CD14-positive monocyte (primary cell): ENCODE measurements at regions not wholly inside any gene's neighbourhood (a gene's known extent, or its start where the extent isn't known, plus 50 kb on each side); places are given as distances from the start of the nearest gene placed in this dataset.

Experiments used
- DNase-seq, 3 donors: peaks; one replicate each; pipeline ENCODE4 v3.0.0-alpha.2; 2011 to 2022
- H2AFZ ChIP-seq: 2 replicates; pipeline ENCODE4 v1.6.0; 2012; ENCODE audit warnings: mild to moderate bottlenecking, low read depth, low read length, inconsistent platforms; ENCODE audit not compliant: insufficient read depth, poor library complexity, severe bottlenecking
- H3K27ac ChIP-seq, 2 donors: 1 replicate in 1 of 2; 2 replicates in 1 of 2; pipeline ENCODE4 v1.5.1; 2012 to 2013; ENCODE audit warnings: low read length in 2 of 2, control low read depth in 1 of 2, inconsistent platforms in 1 of 2, low read depth in 1 of 2, mild to moderate bottlenecking in 1 of 2
- H3K27me3 ChIP-seq, 2 donors: one replicate each; pipeline versions ENCODE4 v1.6.0 to v1.6.1; 2011 to 2013; ENCODE audit warnings: low read length in 2 of 2; ENCODE audit not compliant: control insufficient read depth in 2 of 2, insufficient read depth in 2 of 2
- H3K36me3 ChIP-seq, 2 donors: replicated peaks in 1 of 2; 1 replicate in 1 of 2; 2 replicates in 1 of 2; pipeline versions ENCODE4 v1.5.1 to v1.6.1; 2012 to 2013; ENCODE audit warnings: low read length in 2 of 2, control low read depth in 1 of 2, inconsistent platforms in 1 of 2, mild to moderate bottlenecking in 1 of 2; ENCODE audit not compliant: insufficient read depth in 2 of 2, control insufficient read depth in 1 of 2
- H3K4me1 ChIP-seq, 2 donors: 1 replicate in 1 of 2; 2 replicates in 1 of 2; pipeline versions ENCODE4 v1.5.1 to v1.6.1; 2012 to 2013; ENCODE audit warnings: low read length in 2 of 2, control low read depth in 1 of 2, inconsistent platforms in 1 of 2, mild to moderate bottlenecking in 1 of 2, moderate library complexity in 1 of 2; ENCODE audit not compliant: insufficient read depth in 2 of 2, control insufficient read depth in 1 of 2
- H3K4me2 ChIP-seq: replicated peaks from 2 replicates; pipeline ENCODE3; 2012; ENCODE audit warnings: low read length, moderate library complexity, mild to moderate bottlenecking; ENCODE audit not compliant: poor library complexity, severe bottlenecking; ENCODE audit errors: extremely low read depth
- H3K4me3 ChIP-seq, 3 experiments: fragments of 200-600 bp in 1 of 3; sonication (generic) in 1 of 3; replicated peaks in 1 of 3; 1 replicate in 2 of 3; 2 replicates in 1 of 3; pipeline ENCODE4 v1.5.1; 2011 to 2013; ENCODE audit warnings: low read length in 3 of 3, mild to moderate bottlenecking in 3 of 3, control low read depth in 2 of 3, low read depth in 2 of 3, inconsistent platforms in 1 of 3, moderate library complexity in 1 of 3
- H3K79me2 ChIP-seq: 2 replicates; pipeline ENCODE4 v1.6.0; 2012; ENCODE audit warnings: mild to moderate bottlenecking, control low read depth, inconsistent platforms, low read length, moderate library complexity; ENCODE audit not compliant: insufficient read depth
- H3K9ac ChIP-seq: 2 replicates; pipeline ENCODE4 v1.6.0; 2017; ENCODE audit warnings: low read length, mild to moderate bottlenecking; ENCODE audit not compliant: insufficient read depth, poor library complexity, severe bottlenecking
- H3K9me3 ChIP-seq, 2 donors: replicated peaks in 1 of 2; 1 replicate in 1 of 2; 2 replicates in 1 of 2; pipeline versions ENCODE4 v1.5.1 to v1.6.1; 2012 to 2013; ENCODE audit warnings: low read length in 2 of 2, control low read depth in 1 of 2; ENCODE audit not compliant: control insufficient read depth in 1 of 2, insufficient read depth in 1 of 2
- H4K20me1 ChIP-seq: 2 replicates; pipeline ENCODE4 v1.6.0; 2012; ENCODE audit warnings: mild to moderate bottlenecking, low read length, control low read depth, moderate library complexity; ENCODE audit not compliant: insufficient read depth
- H3K27ac Mint-ChIP-seq, 7 donors: one replicate each; pipeline ENCODE4 v1.8.0; 2020; ENCODE audit warnings: mild to moderate bottlenecking in 7 of 7, mixed read lengths in 7 of 7, moderate library complexity in 6 of 7, inconsistent platforms in 2 of 7
- H3K27me3 Mint-ChIP-seq, 3 donors: one replicate each; pipeline ENCODE4 v1.8.0; 2021 to 2022; ENCODE audit warnings: low read depth in 3 of 3, mild to moderate bottlenecking in 3 of 3, mixed read lengths in 3 of 3, moderate library complexity in 3 of 3, inconsistent platforms in 1 of 3
- H3K36me3 Mint-ChIP-seq, 2 donors: one replicate each; pipeline ENCODE4 v1.8.0; 2020; ENCODE audit warnings: mixed read lengths in 2 of 2, inconsistent platforms in 1 of 2, mild to moderate bottlenecking in 1 of 2
- H3K4me1 Mint-ChIP-seq: one replicate; pipeline ENCODE4 v1.8.0; 2020; ENCODE audit warnings: mild to moderate bottlenecking, mixed read lengths
- H3K4me3 Mint-ChIP-seq, 2 donors: one replicate each; pipeline ENCODE4 v1.8.0; 2020; ENCODE audit warnings: mild to moderate bottlenecking in 2 of 2, mixed read lengths in 2 of 2, moderate library complexity in 1 of 2
- H3K9me3 Mint-ChIP-seq, 7 donors: one replicate each; pipeline ENCODE4 v1.8.0; 2020 to 2022; ENCODE audit warnings: mixed read lengths in 7 of 7, mild to moderate bottlenecking in 6 of 7, moderate library complexity in 6 of 7, inconsistent platforms in 2 of 7
- WGBS: methylation state at CpG from one replicate; pipeline ENCODE4 v1.1.5; 2013; ENCODE audit warnings: missing lambda C conversion rate; ENCODE audit not compliant: insufficient coverage; 5-methylcytosine and 5-hydroxymethylcytosine counted together
- intact Hi-C, 2 donors: fragments of 100-400 bp; cut with micrococcal nuclease; formaldehyde crosslinking; loops; one replicate each; pipeline versions ENCODE4 v1.15.0 to v1.15.1; 2023
- TF ChIP-seq, protein P1 (sequence below): fragments of 200-600 bp; IDR thresholded peaks from one replicate; pipeline ENCODE4 v1.8.0; 2022; ENCODE audit warnings: antibody characterized with exemption, mild to moderate bottlenecking

DNA sequence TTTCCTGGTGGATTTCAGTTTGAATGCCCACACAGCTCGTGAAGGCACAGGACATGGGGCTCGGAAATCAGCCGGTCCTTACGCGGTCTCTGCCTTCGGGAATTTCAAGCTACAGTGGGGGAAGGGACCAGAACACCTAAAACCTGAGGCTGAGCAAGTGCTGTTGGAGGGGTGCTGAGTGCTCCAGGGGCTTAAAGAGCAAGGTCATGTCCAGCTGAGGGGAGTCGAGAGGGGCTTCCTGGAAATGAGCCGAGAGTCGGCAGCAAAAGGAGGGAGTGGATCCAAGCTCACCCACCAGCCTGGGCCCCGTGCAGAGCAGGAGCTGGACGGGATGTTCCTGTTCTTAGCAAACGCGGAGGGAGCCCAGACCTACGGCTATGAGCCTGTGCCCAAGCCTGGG, 73.2 kb upstream of the RPL38 start:
- 82% methylated on average over 12 of the region's 14 CpGs for WGBS
- peaks cover 0 to 5% (median 1%) of the 10 kb centered on the region in 7 donors for H3K9me3 Mint-ChIP-seq
- Histone ChIP-seq H3K4me2 (no peak overlapping the region), H3K4me3 (no peak overlapping the region), H3K79me2 (no peaks in the 10 kb centered on the region), H3K9me3 (no peaks in the 10 kb centered on the region), H3K27me3 (no peaks in the 10 kb centered on the region), H3K36me3 (no peaks in the 10 kb centered on the region), H3K4me1 (no peaks in the 10 kb centered on the region), H3K9ac (no peak overlapping the region), H2AFZ (no peak overlapping the region), H3K27ac (no peak overlapping the region), H4K20me1 (no peaks in the 10 kb centered on the region)
- intact Hi-C loops, result no loop called here
- no peaks in the 10 kb centered on the region for H3K36me3 Mint-ChIP-seq
- no peak overlapping the region for H3K4me3 Mint-ChIP-seq
- DNase-seq, result no peak
- peaks cover 19 to 29% (median 19%) of the 10 kb centered on the region in 3 donors for H3K27me3 Mint-ChIP-seq
- no peak overlapping the region for H3K27ac Mint-ChIP-seq
- H3K4me1 Mint-ChIP-seq, result no peaks in the 10 kb centered on the region
- TF ChIP-seq, protein P1, sequence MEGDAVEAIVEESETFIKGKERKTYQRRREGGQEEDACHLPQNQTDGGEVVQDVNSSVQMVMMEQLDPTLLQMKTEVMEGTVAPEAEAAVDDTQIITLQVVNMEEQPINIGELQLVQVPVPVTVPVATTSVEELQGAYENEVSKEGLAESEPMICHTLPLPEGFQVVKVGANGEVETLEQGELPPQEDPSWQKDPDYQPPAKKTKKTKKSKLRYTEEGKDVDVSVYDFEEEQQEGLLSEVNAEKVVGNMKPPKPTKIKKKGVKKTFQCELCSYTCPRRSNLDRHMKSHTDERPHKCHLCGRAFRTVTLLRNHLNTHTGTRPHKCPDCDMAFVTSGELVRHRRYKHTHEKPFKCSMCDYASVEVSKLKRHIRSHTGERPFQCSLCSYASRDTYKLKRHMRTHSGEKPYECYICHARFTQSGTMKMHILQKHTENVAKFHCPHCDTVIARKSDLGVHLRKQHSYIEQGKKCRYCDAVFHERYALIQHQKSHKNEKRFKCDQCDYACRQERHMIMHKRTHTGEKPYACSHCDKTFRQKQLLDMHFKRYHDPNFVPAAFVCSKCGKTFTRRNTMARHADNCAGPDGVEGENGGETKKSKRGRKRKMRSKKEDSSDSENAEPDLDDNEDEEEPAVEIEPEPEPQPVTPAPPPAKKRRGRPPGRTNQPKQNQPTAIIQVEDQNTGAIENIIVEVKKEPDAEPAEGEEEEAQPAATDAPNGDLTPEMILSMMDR, result no peak

DNA sequence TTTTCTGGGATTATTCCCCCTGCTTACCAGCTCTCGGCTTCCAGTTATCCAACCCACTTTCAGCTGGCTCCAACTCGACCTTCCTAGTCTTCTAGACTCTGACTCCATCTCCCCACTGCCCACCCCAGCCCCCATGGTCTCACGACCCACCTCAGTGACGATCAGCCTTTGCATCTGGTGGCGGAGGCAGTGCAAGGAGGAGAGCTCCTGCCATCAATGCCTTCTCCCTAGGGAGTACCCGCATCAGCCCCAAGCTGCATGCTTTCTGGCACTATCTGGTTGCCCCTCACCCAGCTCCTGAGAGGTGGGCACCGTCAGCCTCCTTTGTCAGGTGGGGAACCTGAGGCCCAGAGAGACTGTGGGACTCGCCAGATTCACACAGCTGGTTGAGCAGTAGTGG, 72.6 kb upstream of the RPL38 start:
- H3K27ac Mint-ChIP-seq, result no peak overlapping the region
- peaks cover 0 to 3% of the 10 kb centered on the region in 2 donors for H3K27me3 ChIP-seq

More for the DNA sequence above, 72.6 kb upstream of the RPL38 start:
- Histone ChIP-seq H3K4me3 (no peak overlapping the region), H3K9me3 (no peaks in the 10 kb centered on the region), H2AFZ (no peak overlapping the region), H4K20me1 (no peaks in the 10 kb centered on the region), H3K4me1 (no peaks in the 10 kb centered on the region), H3K4me2 (no peak overlapping the region), H3K36me3 (no peaks in the 10 kb centered on the region), H3K9ac (no peak overlapping the region), H3K27ac (no peak overlapping the region), H3K79me2 (no peaks in the 10 kb centered on the region)
- 96% methylated on average over 6 of the region's 8 CpGs for WGBS
- TF ChIP-seq, protein P1, result no peak
- H3K4me3 Mint-ChIP-seq, result no peak overlapping the region
- no peaks in the 10 kb centered on the region for H3K36me3 Mint-ChIP-seq
- H3K4me1 Mint-ChIP-seq, result no peaks in the 10 kb centered on the region
- intact Hi-C loops, result no loop called here
- DNase-seq, result no peak
- H3K27me3 Mint-ChIP-seq, result peaks cover 21 to 33% (median 22%) of the 10 kb centered on the region in 3 donors
- peaks cover 0 to 5% (median 1%) of the 10 kb centered on the region in 7 donors for H3K9me3 Mint-ChIP-seq
